ENCODE measurements at regions not wholly inside any gene's neighbourhood (a gene's known extent, or its start where the extent isn't known, plus 50 kb on each side); places are given as distances from the start of the nearest gene placed in this dataset.

DNA sequence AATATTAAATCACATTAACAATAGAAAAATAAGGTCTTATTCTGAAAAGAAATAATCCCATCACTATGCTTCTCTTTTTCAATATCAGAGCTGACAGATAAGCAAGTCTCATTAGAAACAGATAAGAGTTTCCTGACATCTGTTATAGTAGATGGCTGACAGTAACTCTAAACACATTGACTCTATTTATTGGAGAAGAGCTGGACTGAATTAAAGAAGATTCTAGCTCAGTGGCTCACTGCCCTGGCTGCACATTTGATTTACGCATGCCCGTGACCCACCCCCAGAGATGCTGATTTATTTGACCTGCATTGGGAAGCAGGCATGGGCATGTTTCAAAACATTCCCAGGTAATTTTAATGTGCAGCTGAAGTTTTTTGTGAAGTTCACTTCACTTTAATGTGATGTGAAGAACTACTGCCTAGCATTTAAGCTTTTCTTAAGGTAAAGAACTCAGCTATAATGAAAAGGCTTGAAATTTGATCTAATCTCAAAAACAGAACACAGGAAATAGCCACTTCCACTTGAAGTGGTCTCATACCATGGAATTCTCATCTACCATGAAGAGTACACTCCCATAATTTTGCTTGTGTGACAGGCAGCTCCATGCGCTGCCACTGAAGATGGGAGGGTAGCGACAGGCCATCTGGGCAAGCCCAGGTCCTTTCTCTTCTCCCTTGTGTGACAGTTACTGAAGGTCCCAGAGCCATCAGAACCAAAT is 162.3 kb downstream of the TPBG start:
- no peak for TF ChIP-seq FOXM1 (IDR thresholded peaks at IDR 0.05; ENCODE audit: borderline replicate concordance, low read depth)
- no peak for TF ChIP-seq CREB1 (IDR thresholded peaks at IDR 0.05; ENCODE audit: low read depth)

- TF ChIP-seq FOXM1 (IDR thresholded peaks at IDR 0.05; ENCODE audit: borderline replicate concordance, low read depth) (no peak), TAF1 (IDR thresholded peaks at IDR 0.05; ENCODE audit: low read depth) (no peak), ZBTB7A (IDR thresholded peaks at IDR 0.05; ENCODE audit: low read depth) (no peak), USF1 (IDR thresholded peaks at IDR 0.05) (no peak), YY1 (IDR thresholded peaks at IDR 0.05; ENCODE audit: low read depth) (no peak), TEAD4 (IDR thresholded peaks at IDR 0.05) (no peak), EGR1 (IDR thresholded peaks at IDR 0.05) (no peak), TCF12 (IDR thresholded peaks at IDR 0.05; ENCODE audit: low read depth) (no peak)
Observed at GRCh38 chr6:82534876-82535275, 171.3 kb downstream of the TPBG start.

GRCh38 chr6:82551831-82552230 is 188.2 kb downstream of the TPBG start:
- TF ChIP-seq USF1 (IDR thresholded peaks at IDR 0.05) (no peak), EGR1 (IDR thresholded peaks at IDR 0.05) (no peak), CREB1 (IDR thresholded peaks at IDR 0.05; ENCODE audit: low read depth) (no peak)

- TF ChIP-seq RAD21 (IDR thresholded peaks at IDR 0.05; ENCODE audit: low read depth) (no peak), TCF12 (IDR thresholded peaks at IDR 0.05; ENCODE audit: low read depth) (no peak), CEBPB (IDR thresholded peaks at IDR 0.05) (no peak), ZBTB7A (IDR thresholded peaks at IDR 0.05; ENCODE audit: low read depth) (no peak), EP300 (IDR thresholded peaks at IDR 0.05; ENCODE audit: borderline replicate concordance) (no peak), YY1 (IDR thresholded peaks at IDR 0.05; ENCODE audit: low read depth) (no peak), FOXM1 (IDR thresholded peaks at IDR 0.05; ENCODE audit: borderline replicate concordance, low read depth) (no peak), TEAD4 (IDR thresholded peaks at IDR 0.05) (no peak), EGR1 (IDR thresholded peaks at IDR 0.05) (no peak)
- TF ChIP-seq, protein P1, sequence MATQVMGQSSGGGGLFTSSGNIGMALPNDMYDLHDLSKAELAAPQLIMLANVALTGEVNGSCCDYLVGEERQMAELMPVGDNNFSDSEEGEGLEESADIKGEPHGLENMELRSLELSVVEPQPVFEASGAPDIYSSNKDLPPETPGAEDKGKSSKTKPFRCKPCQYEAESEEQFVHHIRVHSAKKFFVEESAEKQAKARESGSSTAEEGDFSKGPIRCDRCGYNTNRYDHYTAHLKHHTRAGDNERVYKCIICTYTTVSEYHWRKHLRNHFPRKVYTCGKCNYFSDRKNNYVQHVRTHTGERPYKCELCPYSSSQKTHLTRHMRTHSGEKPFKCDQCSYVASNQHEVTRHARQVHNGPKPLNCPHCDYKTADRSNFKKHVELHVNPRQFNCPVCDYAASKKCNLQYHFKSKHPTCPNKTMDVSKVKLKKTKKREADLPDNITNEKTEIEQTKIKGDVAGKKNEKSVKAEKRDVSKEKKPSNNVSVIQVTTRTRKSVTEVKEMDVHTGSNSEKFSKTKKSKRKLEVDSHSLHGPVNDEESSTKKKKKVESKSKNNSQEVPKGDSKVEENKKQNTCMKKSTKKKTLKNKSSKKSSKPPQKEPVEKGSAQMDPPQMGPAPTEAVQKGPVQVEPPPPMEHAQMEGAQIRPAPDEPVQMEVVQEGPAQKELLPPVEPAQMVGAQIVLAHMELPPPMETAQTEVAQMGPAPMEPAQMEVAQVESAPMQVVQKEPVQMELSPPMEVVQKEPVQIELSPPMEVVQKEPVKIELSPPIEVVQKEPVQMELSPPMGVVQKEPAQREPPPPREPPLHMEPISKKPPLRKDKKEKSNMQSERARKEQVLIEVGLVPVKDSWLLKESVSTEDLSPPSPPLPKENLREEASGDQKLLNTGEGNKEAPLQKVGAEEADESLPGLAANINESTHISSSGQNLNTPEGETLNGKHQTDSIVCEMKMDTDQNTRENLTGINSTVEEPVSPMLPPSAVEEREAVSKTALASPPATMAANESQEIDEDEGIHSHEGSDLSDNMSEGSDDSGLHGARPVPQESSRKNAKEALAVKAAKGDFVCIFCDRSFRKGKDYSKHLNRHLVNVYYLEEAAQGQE (IDR thresholded peaks at IDR 0.05; ENCODE audit: low read depth) = no peak
- TF ChIP-seq, protein P2, sequence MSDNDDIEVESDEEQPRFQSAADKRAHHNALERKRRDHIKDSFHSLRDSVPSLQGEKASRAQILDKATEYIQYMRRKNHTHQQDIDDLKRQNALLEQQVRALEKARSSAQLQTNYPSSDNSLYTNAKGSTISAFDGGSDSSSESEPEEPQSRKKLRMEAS (IDR thresholded peaks at IDR 0.05) = no peak
Observed at GRCh38 chr6:82553863-82554531, 190.4 kb downstream of the TPBG start.

GRCh38 chr6:82554666-82555065 is 191.0 kb downstream of the TPBG start:
- TF ChIP-seq RAD21 (IDR thresholded peaks at IDR 0.05; ENCODE audit: low read depth) (no peak), EGR1 (IDR thresholded peaks at IDR 0.05) (no peak)

GRCh38 chr6:82555801-82556200 is 192.2 kb downstream of the TPBG start:
- TF ChIP-seq CEBPB (IDR thresholded peaks at IDR 0.05) (no peak), NFIC (IDR thresholded peaks at IDR 0.05) (no peak), ZBTB7A (IDR thresholded peaks at IDR 0.05; ENCODE audit: low read depth) (no peak), USF1 (IDR thresholded peaks at IDR 0.05) (no peak), RAD21 (IDR thresholded peaks at IDR 0.05; ENCODE audit: low read depth) (no peak), CREB1 (IDR thresholded peaks at IDR 0.05; ENCODE audit: low read depth) (no peak)

DNA sequence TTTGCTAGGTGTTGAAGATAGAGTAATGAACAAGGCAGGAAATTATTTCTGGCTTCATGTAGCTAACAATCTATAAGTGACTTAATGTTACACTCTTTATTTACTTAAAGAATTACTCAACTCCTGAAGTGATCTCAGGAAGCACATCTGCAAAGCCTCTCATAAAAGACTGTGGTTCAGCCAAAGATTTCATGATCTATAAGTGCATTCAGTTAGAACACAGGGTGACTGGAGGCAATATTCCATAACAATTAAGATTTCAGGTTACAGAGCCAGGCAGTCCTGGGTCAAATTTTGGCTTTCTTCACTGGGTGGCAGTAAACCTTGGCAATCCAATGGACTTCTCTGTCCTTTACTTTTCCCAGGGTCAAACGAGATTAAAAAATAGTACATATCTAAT is 204.0 kb downstream of the TPBG start:
- no peak for TF ChIP-seq CREB1 (IDR thresholded peaks at IDR 0.05; ENCODE audit: low read depth)
- no peak for TF ChIP-seq TCF12 (IDR thresholded peaks at IDR 0.05; ENCODE audit: low read depth)
- TF ChIP-seq TEAD4 (IDR thresholded peaks at IDR 0.05) = no peak

DNA sequence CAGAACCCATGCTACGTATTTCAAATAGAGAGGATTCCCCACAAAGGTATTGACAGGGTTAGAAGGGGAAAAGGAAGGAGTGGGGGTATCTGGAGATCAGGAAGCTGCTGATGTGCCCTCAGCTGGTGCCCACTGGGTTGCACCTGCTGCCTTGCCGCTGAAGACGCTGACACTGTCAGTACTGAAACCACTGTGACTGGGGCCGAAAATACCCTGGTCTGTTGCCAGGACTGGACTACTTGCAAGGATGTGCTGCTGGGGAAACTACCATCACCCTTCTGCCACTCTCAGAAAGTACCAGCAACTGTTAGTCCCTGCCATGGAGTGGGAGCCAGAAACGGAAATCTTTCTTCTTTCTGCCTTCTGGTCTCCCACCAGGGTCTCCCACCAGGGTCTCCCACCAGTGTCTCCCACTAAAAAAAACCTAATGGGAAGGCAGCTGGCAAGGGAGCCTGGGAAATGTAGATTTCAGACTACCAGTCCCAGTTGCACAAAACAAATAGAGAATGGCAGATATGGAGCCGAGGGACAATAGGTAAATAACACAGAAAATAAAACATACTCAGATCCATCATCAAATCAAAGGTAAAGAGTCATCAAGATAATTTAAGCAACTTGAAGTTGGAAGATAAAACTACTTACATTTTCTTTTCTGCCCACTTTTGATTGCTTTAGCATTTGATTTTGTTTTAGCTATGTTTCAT is 204.8 kb downstream of the TPBG start:
- TF ChIP-seq CEBPB (IDR thresholded peaks at IDR 0.05) (no peak), RAD21 (IDR thresholded peaks at IDR 0.05; ENCODE audit: low read depth) (no peak), TCF12 (IDR thresholded peaks at IDR 0.05; ENCODE audit: low read depth) (no peak), NFIC (IDR thresholded peaks at IDR 0.05) (no peak), CREB1 (IDR thresholded peaks at IDR 0.05; ENCODE audit: low read depth) (no peak)
- TF ChIP-seq, protein P2 (IDR thresholded peaks at IDR 0.05) = no peak
